Endothelial cell of umbilical vein (primary cell): ENCODE measurements at regions not wholly inside any gene's neighbourhood (a gene's known extent, or its start where the extent isn't known, plus 50 kb on each side); places are given as distances from the start of the nearest gene placed in this dataset.

ENCODE experiments used
- BruUV-seq: library from RNA; stranded (reverse); fragments of 400-500 nt; replicated peaks from 2 replicates; lab custom pipeline; 2021; lab: Mats Ljungman, UMichigan
- CTCF ChIA-PET: fragments of 300-600, 350-600 bp; sonication (Branson Sonifier 250); formaldehyde crosslinking; loops from one replicate; lab custom pipeline; 2021; ENCODE audit warnings: antibody characterized with exemption, inconsistent platforms; lab: Charles Lee
- POLR2A ChIA-PET: fragments of 300-600, 350-600 bp; sonication (Branson Sonifier 250); formaldehyde crosslinking; loops from one replicate; lab custom pipeline; 2021; ENCODE audit warnings: antibody characterized with exemption, inconsistent platforms; lab: Charles Lee
- DNase-seq: peaks from one replicate; pipeline ENCODE4 v3.0.0-alpha.2; 2011; ENCODE audit warnings: low read depth, low spot score
- FAIRE-seq: peaks from 2 replicates; lab custom pipeline; 2011; peaks lifted over from hg19 to GRCh38; lab: Jason Lieb, UNC
- H2AFZ ChIP-seq: 2 replicates; pipeline ENCODE4 v1.6.0; 2012; ENCODE audit warnings: low read depth, low read length, control low read depth, inconsistent platforms
- H3K27ac ChIP-seq: 2 replicates; pipeline ENCODE4 v1.5.1; 2011; ENCODE audit warnings: low read depth, mild to moderate bottlenecking, control low read depth, low read length, moderate library complexity; ENCODE audit not compliant: insufficient read depth
- H3K27me3 ChIP-seq, 2 experiments: 2 replicates each; pipeline versions ENCODE4 v1.6.0 to v1.6.1; 2011; ENCODE audit warnings: low read length in 2 of 2, mixed read lengths in 1 of 2; ENCODE audit not compliant: control insufficient read depth in 2 of 2, insufficient read depth in 2 of 2
- H3K36me3 ChIP-seq, 2 experiments: 2 replicates in 1 of 2; 3 replicates in 1 of 2; pipeline ENCODE4 v1.5.1; 2011; ENCODE audit warnings: low read length in 2 of 2, mild to moderate bottlenecking in 1 of 2, moderate library complexity in 1 of 2; ENCODE audit not compliant: control insufficient read depth in 2 of 2, insufficient read depth in 2 of 2; ENCODE audit errors: extremely low read depth in 1 of 2
- H3K4me1 ChIP-seq: 3 replicates; pipeline ENCODE4 v1.5.1; 2011; ENCODE audit warnings: mild to moderate bottlenecking, low read length; ENCODE audit not compliant: control insufficient read depth, insufficient read depth; ENCODE audit errors: extremely low read depth
- H3K4me2 ChIP-seq: 2 replicates; pipeline ENCODE4 v1.6.1; 2011; ENCODE audit warnings: low read length, control low read depth, mixed read lengths; ENCODE audit not compliant: insufficient read depth
- H3K4me3 ChIP-seq, 3 experiments: fragments of 200-600 bp in 1 of 3; sonication (generic), shearing (Covaris generic) in 1 of 3; replicated peaks in 1 of 3; 2 replicates each; pipeline ENCODE4 v1.5.1; 2011 to 2016; ENCODE audit warnings: control low read depth in 3 of 3, low read length in 3 of 3, mild to moderate bottlenecking in 2 of 3, inconsistent platforms in 1 of 3, low read depth in 1 of 3, moderate library complexity in 1 of 3; ENCODE audit not compliant: insufficient read depth in 1 of 3
- H3K79me2 ChIP-seq: 2 replicates; pipeline ENCODE4 v1.6.0; 2012; ENCODE audit warnings: low read length, inconsistent platforms; ENCODE audit not compliant: control insufficient read depth, insufficient read depth
- H3K9ac ChIP-seq: replicated peaks from 2 replicates; pipeline ENCODE3; 2011; ENCODE audit warnings: low read length, control low read depth; ENCODE audit not compliant: insufficient read depth; ENCODE audit errors: extremely low read depth
- H3K9me1 ChIP-seq: replicated peaks from 3 replicates; pipeline ENCODE4 v1.6.0; 2011; ENCODE audit warnings: mild to moderate bottlenecking, low read length; ENCODE audit not compliant: control insufficient read depth, insufficient read depth; ENCODE audit errors: extremely low read depth
- H3K9me3 ChIP-seq: replicated peaks from 2 replicates; pipeline ENCODE4 v1.5.1; 2012; ENCODE audit warnings: low read length, inconsistent platforms; ENCODE audit not compliant: control insufficient read depth, insufficient read depth
- H4K20me1 ChIP-seq: replicated peaks from 2 replicates; pipeline ENCODE3; 2011; ENCODE audit warnings: mild to moderate bottlenecking, low read length; ENCODE audit not compliant: control insufficient read depth, insufficient read depth; ENCODE audit errors: extremely low read depth
- CTCF ChIP-seq, 2 donors: IDR thresholded peaks; 1 replicate in 1 of 2; 2 replicates in 1 of 2; pipeline ENCODE4 v1.5.1; 2011; ENCODE audit warnings: low read length in 2 of 2, mild to moderate bottlenecking in 2 of 2, moderate library complexity in 2 of 2, control low read depth in 1 of 2, inconsistent platforms in 1 of 2, low read depth in 1 of 2; ENCODE audit not compliant: insufficient read depth in 1 of 2; ENCODE audit errors: extremely low read depth in 1 of 2
- EZH2 ChIP-seq: IDR thresholded peaks from 2 replicates; pipeline ENCODE4 v1.6.1; 2012; ENCODE audit warnings: borderline replicate concordance, low read depth, mild to moderate bottlenecking, moderate library complexity, low read length, inconsistent platforms; ENCODE audit not compliant: severe bottlenecking
- FOS ChIP-seq: IDR thresholded peaks from 2 replicates; pipeline ENCODE4 v1.6.1; 2011; ENCODE audit warnings: mild to moderate bottlenecking, low read length, moderate library complexity, borderline replicate concordance; ENCODE audit not compliant: insufficient read depth
- GATA2 ChIP-seq: IDR thresholded peaks from 2 replicates; pipeline ENCODE4 v1.7.0; 2011; ENCODE audit warnings: low read depth, mild to moderate bottlenecking, moderate library complexity, mixed read lengths, low read length; ENCODE audit not compliant: insufficient read length, insufficient read depth
- JUN ChIP-seq: IDR thresholded peaks from 2 replicates; pipeline ENCODE4 v1.6.1; 2011; ENCODE audit warnings: borderline replicate concordance, low read depth; ENCODE audit not compliant: insufficient read length, insufficient read depth
- MAX ChIP-seq: IDR thresholded peaks from 2 replicates; pipeline ENCODE4 v1.6.1; 2011; ENCODE audit not compliant: insufficient read depth, insufficient read length
- MYC ChIP-seq: IDR thresholded peaks from one replicate; pipeline ENCODE4 v1.6.1; 2011; ENCODE audit warnings: mild to moderate bottlenecking, low read depth, low read length
- POLR2A ChIP-seq: IDR thresholded peaks from 2 replicates; pipeline ENCODE4 v1.6.1; 2012; ENCODE audit warnings: low read depth, mild to moderate bottlenecking, control low read depth, low read length
- POLR2AphosphoS5 ChIP-seq: IDR thresholded peaks from 2 replicates; pipeline ENCODE4 v1.6.1; 2012; ENCODE audit warnings: low read depth, mild to moderate bottlenecking, control low read depth, low read length, moderate library complexity; ENCODE audit not compliant: insufficient read depth
- dilution Hi-C: fragments of 300-500 bp; cut with MboI; formaldehyde crosslinking; loops from one replicate; pipeline ENCODE4 v1.15.0; 2019; ENCODE audit warnings: low sequenced_read_pairs; ENCODE audit not compliant: extremely low pct_ligation_motif_present
- intact Hi-C: fragments of 100-400 bp; cut with micrococcal nuclease; formaldehyde crosslinking; loops from one replicate; pipeline ENCODE4 v1.10.0; 2022

DNA sequence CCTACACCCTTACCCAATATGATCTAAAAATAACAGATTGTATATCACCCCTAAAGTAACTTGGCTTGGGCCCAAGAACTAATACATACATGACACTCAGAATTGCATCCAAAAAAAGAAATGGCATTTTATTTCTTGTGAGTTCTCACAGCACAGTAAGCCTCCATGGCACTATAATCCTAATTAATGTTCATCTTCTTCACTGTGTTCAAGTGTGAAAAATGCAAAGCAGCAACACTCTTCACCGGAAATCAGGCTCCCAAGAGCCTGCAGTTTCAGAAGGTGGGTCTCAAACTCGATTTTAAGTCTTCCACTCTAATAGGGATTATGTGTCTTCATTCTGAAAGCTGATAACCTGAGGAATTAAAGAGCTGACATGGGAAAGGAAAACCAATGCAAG lies 142.8 kb upstream of the TSC22D2 start:
- no peak overlapping the region for H3K4me2 ChIP-seq
- dilution Hi-C loops (no loop called here), intact Hi-C loops (no loop called here)
- no TSS peak for BruUV-seq
- H3K4me3 ChIP-seq: no peak overlapping the region
- no peaks in the 10 kb centered on the region for H3K4me1 ChIP-seq
- H4K20me1 ChIP-seq: no peaks in the 10 kb centered on the region
- no peak overlapping the region for H2AFZ ChIP-seq
- ChIA-PET POLR2A (no interaction called here), CTCF (no interaction called here)
- H3K36me3 ChIP-seq: no peaks in the 10 kb centered on the region
- no peak overlapping the region for H3K27ac ChIP-seq
- no peaks in the 10 kb centered on the region for H3K9me1 ChIP-seq
- H3K27me3 ChIP-seq: no peaks in the 10 kb centered on the region
- no peaks in the 10 kb centered on the region for H3K9me3 ChIP-seq
- no peak for TF ChIP-seq GATA2
- TF ChIP-seq FOS: no peak
- TF ChIP-seq EZH2: no peak
- no peak for TF ChIP-seq MYC
- no peak for TF ChIP-seq CTCF (IDR thresholded peaks at IDR 0.05; ENCODE audit: extremely low read depth in 1 of 2, insufficient read depth in 1 of 2, low read depth in 1 of 2, low read length in 2 of 2)
- no peak for TF ChIP-seq POLR2A
- TF ChIP-seq JUN: no peak
- TF ChIP-seq MAX: no peak
- TF ChIP-seq POLR2AphosphoS5: no peak
- FAIRE-seq (no peak), DNase-seq (no peak)
- H3K9ac ChIP-seq: no peak overlapping the region
- H3K79me2 ChIP-seq: no peaks in the 10 kb centered on the region
